GM12878 (cell line): ENCODE measurements at regions not wholly inside any gene's neighbourhood (a gene's known extent, or its start where the extent isn't known, plus 50 kb on each side); places are given as distances from the start of the nearest gene placed in this dataset.

Experiments
- ATAC-seq: fragments of 200-7000 bp; cut with Tn5 transposase; 3 replicates; pipeline ENCODE4 v1.9.1; 2020; ENCODE audit warnings: mild to moderate bottlenecking, moderate library complexity
- BruUV-seq: library from RNA; stranded (reverse); fragments of 400-500 nt; replicated peaks from 2 replicates; lab custom pipeline; 2021; lab: Mats Ljungman, UMichigan
- CTCF ChIA-PET: fragments of 300-600 bp; sonication (Branson Sonifier 250); formaldehyde crosslinking; extraction: SDS; loops from one replicate; lab custom pipeline; 2021; ENCODE audit warnings: inconsistent platforms; lab: Yijun Ruan, JAX
- POLR2A ChIA-PET: fragments of 350-600 bp; formaldehyde crosslinking; extraction: SDS; loops from one replicate; lab custom pipeline; 2021; ENCODE audit warnings: inconsistent platforms; lab: Charles Lee
- RAD21 ChIA-PET: fragments of 300-600 bp; sonication (Branson Sonifier 250); formaldehyde crosslinking; loops from one replicate; lab custom pipeline; 2023; ENCODE audit warnings: antibody characterized with exemption; ENCODE audit not compliant: unreplicated experiment; lab: Charles Lee
- SMC1A ChIA-PET: fragments of 300-600 bp; sonication (Branson Sonifier 250); formaldehyde crosslinking; loops from one replicate; lab custom pipeline; 2023; ENCODE audit not compliant: unreplicated experiment, uncharacterized antibody; lab: Charles Lee
- DNase-seq: peaks from one replicate; pipeline ENCODE4 v3.0.0-alpha.2; 2011; ENCODE audit warnings: low read depth, low spot score
- FAIRE-seq: peaks from 3 replicates; lab custom pipeline; 2011; peaks lifted over from hg19 to GRCh38; lab: Jason Lieb, UNC
- H2AFZ ChIP-seq: 2 replicates; pipeline ENCODE4 v1.6.0; 2011; ENCODE audit warnings: low read depth, low read length, control low read depth; ENCODE audit not compliant: control insufficient read depth
- H3K27ac ChIP-seq: 2 replicates; pipeline ENCODE4 v1.5.1; 2011; ENCODE audit warnings: control low read depth; ENCODE audit not compliant: control insufficient read depth, insufficient read depth
- H3K27me3 ChIP-seq, 2 experiments: replicated peaks in 1 of 2; 2 replicates each; pipeline versions ENCODE4 v1.6.0 to v1.6.1; 2011; ENCODE audit warnings: low read length in 1 of 2; ENCODE audit not compliant: control insufficient read depth in 2 of 2, insufficient read depth in 2 of 2
- H3K36me3 ChIP-seq, 2 experiments: 2 replicates each; pipeline ENCODE4 v1.5.1; 2011; ENCODE audit warnings: low read length in 1 of 2; ENCODE audit not compliant: control insufficient read depth in 2 of 2, insufficient read depth in 2 of 2
- H3K4me1 ChIP-seq: 2 replicates; pipeline ENCODE4 v1.6.1; 2011; ENCODE audit warnings: mild to moderate bottlenecking, low read length, moderate library complexity, mixed read lengths; ENCODE audit not compliant: control insufficient read depth, insufficient read depth
- H3K4me2 ChIP-seq: 2 replicates; pipeline ENCODE4 v1.6.0; 2011; ENCODE audit warnings: control low read depth; ENCODE audit not compliant: control insufficient read depth, insufficient read depth
- H3K4me3 ChIP-seq: fragments of 200-600 bp; sonication (generic); 2 replicates; pipeline ENCODE4 v1.5.1; 2016
- H3K79me2 ChIP-seq: 2 replicates; pipeline ENCODE4 v1.6.0; 2011; ENCODE audit warnings: low read length; ENCODE audit not compliant: control insufficient read depth, insufficient read depth
- H3K9ac ChIP-seq: 2 replicates; pipeline ENCODE4 v1.8.0; 2011; ENCODE audit warnings: low read length, control low read depth, mixed read lengths; ENCODE audit not compliant: control insufficient read depth, insufficient read depth
- H3K9me3 ChIP-seq: replicated peaks from 3 replicates; pipeline ENCODE4 v1.5.1; 2011; ENCODE audit warnings: mild to moderate bottlenecking, low read length; ENCODE audit not compliant: control insufficient read depth, insufficient read depth
- H4K20me1 ChIP-seq: 2 replicates; pipeline ENCODE4 v1.6.0; 2011; ENCODE audit not compliant: control insufficient read depth, insufficient read depth
- ATF2 ChIP-seq: IDR thresholded peaks from 2 replicates; pipeline ENCODE4 v1.6.1; 2012; ENCODE audit warnings: low read length, inconsistent platforms
- BCL3 ChIP-seq: IDR thresholded peaks from 2 replicates; pipeline ENCODE4 v1.6.1; 2011; ENCODE audit warnings: borderline replicate concordance, low read depth, mild to moderate bottlenecking, moderate library complexity, low read length; ENCODE audit not compliant: insufficient read depth, poor library complexity, severe bottlenecking
- BHLHE40 ChIP-seq, 2 experiments: fragments of 450-650 bp in 1 of 2; IDR thresholded peaks; 2 replicates each; pipeline ENCODE4 v1.6.1; 2011 to 2017; ENCODE audit warnings: low read depth in 2 of 2, borderline replicate concordance in 1 of 2, improper control_type of control experiment in 1 of 2, low read length in 1 of 2, mild to moderate bottlenecking in 1 of 2
- NR2F1 ChIP-seq: fragments of 450-650 bp; conservative IDR thresholded peaks from 2 replicates; pipeline ENCODE4 v1.6.1; 2017; ENCODE audit warnings: mild to moderate bottlenecking
- ZBTB40 ChIP-seq: fragments of 450-650 bp; IDR thresholded peaks from 2 replicates; pipeline ENCODE4 v1.6.1; 2016; ENCODE audit warnings: mild to moderate bottlenecking, moderate library complexity, borderline replicate concordance
- ZNF687 ChIP-seq: fragments of 450-650 bp; IDR thresholded peaks from 2 replicates; pipeline ENCODE4 v1.6.1; 2017; ENCODE audit warnings: mild to moderate bottlenecking, moderate library complexity
- WGBS: methylation state at CpG from one replicate; pipeline ENCODE4 v1.1.6; 2016; ENCODE audit warnings: low lambda C conversion rate; ENCODE audit not compliant: insufficient replicate concordance, insufficient coverage; ENCODE audit errors: missing lambda C conversion rate; 5-methylcytosine and 5-hydroxymethylcytosine counted together
- in situ Hi-C: fragments of 300-500 bp; cut with MboI; formaldehyde crosslinking; loops from 9 replicates; pipeline ENCODE4 v1.14.3; 2018; ENCODE audit warnings: mixed read lengths
- intact Hi-C: fragments of 100-400 bp; cut with micrococcal nuclease; formaldehyde crosslinking; loops from one replicate; pipeline ENCODE4 v1.14.2; 2022; ENCODE audit not compliant: unreplicated experiment
- TF ChIP-seq, protein P1 (sequence below): IDR thresholded peaks from 2 replicates; pipeline ENCODE4 v1.6.1; 2011; ENCODE audit warnings: low read depth, mild to moderate bottlenecking, low read length, moderate library complexity, borderline replicate concordance; ENCODE audit errors: extremely low read depth
- TF ChIP-seq, protein P2 (sequence below): fragments of 450-650 bp; IDR thresholded peaks from 2 replicates; pipeline ENCODE4 v1.6.1; 2017; ENCODE audit warnings: mild to moderate bottlenecking, low read depth, inconsistent platforms; ENCODE audit not compliant: poor library complexity, severe bottlenecking

GRCh38 chr1:47680815-47681475 lies 243.1 kb downstream of the FOXD2 start:
- FAIRE-seq (no peak), ATAC-seq (no peak), DNase-seq (no peak)
- Histone ChIP-seq H4K20me1 (no peaks in the 10 kb centered on the region; the same call in 1 of the 2 replicates), H3K9me3 (no peaks in the 10 kb centered on the region), H3K4me1 (no peaks in the 10 kb centered on the region), H3K79me2 (no peaks in the 10 kb centered on the region), H3K9ac (no peak overlapping the region), H3K4me2 (no peak overlapping the region), H3K4me3 (no peak overlapping the region), H3K27ac (no peak overlapping the region), H2AFZ (no peak overlapping the region), H3K36me3 (no peaks in the 10 kb centered on the region), H3K27me3 (no peaks in the 10 kb centered on the region; a peak in 3 of 4 replicates)
- ChIA-PET CTCF (no interaction called here), RAD21 (no interaction called here), SMC1A (no interaction called here), POLR2A (no interaction called here)
- 16% methylated on average over 10 of the region's 10 CpGs for WGBS
- intact Hi-C loops (no loop called here), in situ Hi-C loops (no loop called here)
- BruUV-seq = no TSS peak
- TF ChIP-seq, protein P1, sequence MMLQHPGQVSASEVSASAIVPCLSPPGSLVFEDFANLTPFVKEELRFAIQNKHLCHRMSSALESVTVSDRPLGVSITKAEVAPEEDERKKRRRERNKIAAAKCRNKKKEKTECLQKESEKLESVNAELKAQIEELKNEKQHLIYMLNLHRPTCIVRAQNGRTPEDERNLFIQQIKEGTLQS = no peak
- TF ChIP-seq BHLHE40 (IDR thresholded peaks at IDR 0.05; ENCODE audit: borderline replicate concordance in 1 of 2, low read depth in 2 of 2, low read length in 1 of 2) (no peak), BCL3 (no peak), ZNF687 (no peak), NR2F1 (no peak), ZBTB40 (no peak), ATF2 (no peak)
- TF ChIP-seq, protein P2, sequence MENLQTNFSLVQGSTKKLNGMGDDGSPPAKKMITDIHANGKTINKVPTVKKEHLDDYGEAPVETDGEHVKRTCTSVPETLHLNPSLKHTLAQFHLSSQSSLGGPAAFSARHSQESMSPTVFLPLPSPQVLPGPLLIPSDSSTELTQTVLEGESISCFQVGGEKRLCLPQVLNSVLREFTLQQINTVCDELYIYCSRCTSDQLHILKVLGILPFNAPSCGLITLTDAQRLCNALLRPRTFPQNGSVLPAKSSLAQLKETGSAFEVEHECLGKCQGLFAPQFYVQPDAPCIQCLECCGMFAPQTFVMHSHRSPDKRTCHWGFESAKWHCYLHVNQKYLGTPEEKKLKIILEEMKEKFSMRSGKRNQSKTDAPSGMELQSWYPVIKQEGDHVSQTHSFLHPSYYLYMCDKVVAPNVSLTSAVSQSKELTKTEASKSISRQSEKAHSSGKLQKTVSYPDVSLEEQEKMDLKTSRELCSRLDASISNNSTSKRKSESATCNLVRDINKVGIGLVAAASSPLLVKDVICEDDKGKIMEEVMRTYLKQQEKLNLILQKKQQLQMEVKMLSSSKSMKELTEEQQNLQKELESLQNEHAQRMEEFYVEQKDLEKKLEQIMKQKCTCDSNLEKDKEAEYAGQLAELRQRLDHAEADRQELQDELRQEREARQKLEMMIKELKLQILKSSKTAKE = no peak
